M059J (cell line): ENCODE measurements at regions not wholly inside any gene's neighbourhood (a gene's known extent, or its start where the extent isn't known, plus 50 kb on each side); places are given as distances from the start of the nearest gene placed in this dataset.

Source experiments
- DNase-seq: peaks from one replicate; pipeline ENCODE4 v3.0.0-alpha.2; 2012; ENCODE audit warnings: low read depth

DNA sequence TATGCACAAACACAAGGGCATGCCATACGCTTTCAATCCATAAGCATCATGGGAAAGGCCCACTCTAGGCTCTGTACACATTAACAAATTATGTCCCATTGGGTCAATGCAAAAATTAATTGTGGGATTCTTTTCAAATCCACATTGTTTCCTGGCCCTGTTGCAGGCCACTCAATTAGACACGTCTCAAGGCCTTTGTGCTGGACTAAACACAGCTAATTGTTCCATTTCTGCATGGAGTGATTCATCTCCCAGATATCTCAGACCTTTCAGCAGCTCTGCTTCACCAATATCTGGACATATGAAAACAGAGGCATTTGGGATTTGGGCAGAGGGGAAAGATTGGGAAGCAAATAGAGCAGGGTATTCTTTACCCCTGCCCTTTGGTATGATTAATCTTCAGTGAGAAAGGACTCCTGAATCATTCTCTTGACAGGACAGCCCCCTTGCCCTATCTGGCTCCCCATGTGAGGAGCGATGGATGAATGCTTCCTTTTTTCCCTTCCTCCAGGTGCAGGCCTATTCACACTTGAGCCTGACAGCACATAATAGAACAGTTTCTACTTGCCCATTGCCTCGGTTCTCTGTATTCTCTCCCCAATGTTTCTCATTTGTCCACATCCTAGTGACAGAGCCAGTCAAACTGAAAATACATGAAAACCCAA lies 547.6 kb downstream of the HAO1 start:
- peak; percentile 13 for DNase-seq

DNA sequence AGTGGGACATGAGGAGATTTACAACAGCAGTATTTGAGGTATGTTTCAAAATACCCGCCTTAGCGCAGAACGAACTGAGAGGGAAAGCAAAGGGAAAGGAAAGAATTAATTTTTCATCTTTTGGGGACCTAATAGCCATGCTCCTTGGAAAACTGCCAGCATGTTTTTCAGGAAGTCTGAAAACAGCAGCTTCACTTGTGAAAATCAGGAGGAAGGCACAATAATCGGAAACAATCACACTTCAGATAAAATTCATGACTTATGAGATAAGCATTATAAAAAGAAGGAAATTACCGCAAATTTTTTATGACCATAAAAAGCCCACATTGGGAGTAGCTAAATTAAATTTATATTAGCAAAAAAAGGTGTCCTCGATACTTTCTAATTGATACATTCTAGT lies 541.1 kb downstream of the HAO1 start:
- no peak for DNase-seq

DNA sequence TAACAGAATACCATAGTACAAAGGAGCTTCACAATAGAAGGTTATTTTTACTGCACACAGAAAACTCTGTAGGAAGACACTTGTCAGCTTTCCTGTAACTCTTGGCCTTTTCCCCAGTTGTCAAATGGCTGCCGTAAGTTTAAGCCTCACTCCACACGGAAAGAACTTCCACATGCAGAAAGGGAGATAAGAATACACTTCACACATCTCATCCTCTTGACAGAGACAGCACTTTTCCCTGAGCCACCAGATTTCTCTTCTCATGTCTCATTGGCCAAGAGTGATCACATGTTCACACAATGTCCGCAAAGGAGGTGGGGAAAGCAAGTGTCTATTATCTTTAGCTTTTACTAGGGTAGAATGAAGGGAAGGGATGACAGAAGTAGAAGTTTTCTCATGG lies 540.7 kb downstream of the HAO1 start:
- DNase-seq, result peak; percentile 2

DNA sequence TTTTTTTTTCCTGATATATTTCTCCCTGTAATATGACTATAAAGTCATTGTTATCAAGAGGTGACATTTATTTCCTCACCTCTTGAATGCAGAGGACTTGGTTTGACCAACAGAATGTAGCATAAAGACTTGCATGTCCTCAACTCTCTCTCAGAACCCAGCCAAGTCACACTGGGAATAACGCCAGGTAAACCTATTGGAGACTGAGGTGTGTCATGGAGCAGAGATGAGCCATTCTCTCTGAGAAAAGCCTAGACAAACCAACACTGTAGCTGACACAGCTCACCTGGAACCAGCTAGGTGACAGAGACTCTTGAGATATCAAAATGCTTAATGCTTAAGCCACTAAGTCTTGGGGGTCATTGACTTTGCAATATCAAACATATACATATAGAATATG lies 533.6 kb downstream of the HAO1 start:
- DNase-seq, result no peak

DNA sequence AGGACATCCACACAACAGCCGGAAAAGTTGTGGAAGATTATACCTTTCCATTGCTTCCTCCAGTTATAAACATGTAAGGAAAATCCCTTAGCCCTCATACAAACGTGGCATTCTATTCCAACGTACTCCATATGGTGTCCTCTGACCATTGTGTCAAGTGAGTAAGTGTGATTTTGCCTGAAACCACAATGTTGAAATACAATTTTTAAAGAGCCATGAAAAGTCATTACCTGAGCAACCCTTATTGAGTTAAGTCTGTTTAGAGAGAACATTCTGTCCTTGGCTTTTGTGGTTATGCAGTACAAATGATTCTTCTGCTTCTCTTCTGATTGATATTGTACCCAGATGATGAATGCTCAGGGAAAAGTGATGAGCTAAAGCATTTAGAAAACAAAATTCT lies 530.1 kb downstream of the HAO1 start:
- DNase-seq, result no peak

DNA sequence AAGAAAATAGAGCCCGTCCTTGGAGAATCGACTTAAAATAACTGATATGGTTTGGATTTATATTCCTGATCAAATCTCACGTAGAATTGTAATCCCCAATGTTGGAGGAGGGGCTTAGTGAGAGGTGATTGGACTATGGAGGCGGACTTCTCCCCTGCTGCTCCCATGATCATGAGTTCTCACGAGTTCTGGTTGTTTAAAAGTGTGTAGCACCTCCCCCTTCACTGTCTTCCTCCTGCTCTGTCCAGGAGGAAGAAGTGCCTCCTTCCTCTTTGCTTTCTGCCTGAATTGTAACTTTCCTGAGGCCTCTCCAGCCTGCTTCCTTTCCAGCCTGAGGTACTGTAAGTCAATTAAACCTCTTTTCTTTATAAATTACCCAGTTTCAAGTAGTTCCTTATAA lies 529.2 kb downstream of the HAO1 start:
- DNase-seq, result no peak

DNA sequence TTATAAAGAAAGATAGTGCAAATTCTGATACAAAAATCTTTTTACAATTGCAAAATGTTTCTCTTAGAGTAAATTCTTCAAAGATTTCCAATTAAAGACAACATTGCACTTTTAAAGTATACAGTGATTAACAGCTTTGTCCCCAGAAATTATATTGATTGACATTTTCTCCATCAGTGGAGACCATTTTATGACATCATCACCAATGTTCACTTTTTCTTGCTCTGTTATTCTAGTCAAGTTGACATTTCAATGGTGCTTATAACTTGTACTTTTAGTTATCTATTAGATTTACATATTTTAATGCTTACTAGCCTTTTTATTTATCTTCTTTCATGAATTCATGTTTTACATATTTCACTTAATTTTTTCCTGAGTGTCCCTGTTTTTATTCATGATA lies 524.8 kb downstream of the HAO1 start:
- DNase-seq, result no peak

DNA sequence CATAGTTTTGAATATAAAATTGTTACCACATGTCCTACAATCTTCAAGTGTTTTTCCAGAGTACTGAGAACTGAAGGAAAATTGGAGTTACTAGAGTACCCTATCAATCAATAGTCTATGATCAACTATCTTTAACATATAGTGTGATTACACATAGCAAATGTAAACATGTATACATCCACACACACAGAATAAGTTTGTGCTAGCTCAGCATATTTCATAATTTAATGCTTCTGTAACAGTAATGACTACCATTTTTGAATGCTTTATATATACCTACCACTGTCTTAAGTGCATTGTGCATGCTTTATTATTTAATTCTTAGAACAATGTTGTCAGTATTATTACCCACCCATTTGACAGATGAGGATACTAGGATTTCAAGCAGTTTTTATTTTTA lies 523.9 kb downstream of the HAO1 start:
- no peak for DNase-seq

DNA sequence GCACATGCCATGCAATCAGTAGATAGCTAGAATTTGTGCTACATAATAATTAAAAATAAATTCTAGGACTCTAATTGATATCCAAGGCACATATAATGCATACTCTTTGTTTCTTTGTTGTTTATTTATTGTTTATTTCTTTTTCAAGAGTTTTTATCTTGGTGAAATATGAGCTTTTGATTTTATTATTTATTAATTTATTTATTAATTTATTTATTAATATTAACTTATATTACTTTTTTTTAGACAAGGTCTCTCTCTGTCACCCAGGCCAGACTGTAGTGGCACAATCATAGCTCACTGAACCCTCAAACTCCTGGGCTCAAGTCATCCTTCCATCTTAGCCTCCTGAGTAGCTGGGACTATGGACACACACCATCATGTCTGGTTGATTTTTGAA lies 519.9 kb downstream of the HAO1 start:
- no peak for DNase-seq

DNA sequence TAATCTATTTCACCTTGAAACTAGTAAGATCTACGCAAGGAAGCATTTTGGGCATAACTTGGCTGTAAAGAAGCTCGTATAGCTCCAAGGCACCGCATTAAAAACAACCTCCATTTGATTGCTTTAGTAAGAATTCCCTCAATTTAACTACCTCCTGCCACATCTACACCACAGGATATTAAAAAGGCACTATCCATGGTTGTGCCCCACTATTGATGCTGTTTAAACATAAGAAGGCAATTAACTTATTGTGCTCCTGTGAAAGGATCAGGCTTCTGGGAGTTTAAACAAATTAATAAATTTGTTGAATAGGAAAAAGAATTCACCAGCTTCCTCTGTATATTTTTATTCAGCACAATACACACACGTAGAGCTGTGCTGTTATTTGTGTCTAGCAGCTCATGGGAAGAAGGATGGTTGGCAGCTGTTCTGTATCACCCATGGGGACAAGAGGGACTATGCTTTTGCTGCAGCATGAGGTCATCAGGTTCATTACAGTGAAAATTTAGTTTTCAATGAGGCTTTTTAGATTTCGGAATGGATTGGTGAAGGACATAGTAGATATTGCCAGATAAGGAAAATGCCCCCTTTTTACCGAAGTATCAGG lies 513.3 kb downstream of the HAO1 start:
- no peak for DNase-seq

DNA sequence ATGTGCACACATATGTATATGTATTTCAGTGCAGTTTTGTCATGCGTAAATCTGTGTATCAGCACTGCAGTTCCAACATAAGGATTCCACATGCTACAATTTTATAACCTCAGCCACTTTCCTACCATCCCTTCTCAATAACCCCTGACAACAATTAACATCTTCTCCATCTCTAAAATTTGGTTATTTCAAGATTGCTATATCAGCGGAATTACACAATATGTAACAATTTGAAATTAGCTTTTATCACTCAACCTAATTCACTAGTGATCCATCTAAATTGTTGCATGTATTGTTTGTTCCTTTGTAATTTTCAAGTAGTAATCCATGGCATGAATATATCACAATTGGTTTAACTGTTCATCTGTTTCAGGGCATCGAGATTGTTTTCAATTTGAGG lies 511.3 kb downstream of the HAO1 start:
- no peak for DNase-seq

DNA sequence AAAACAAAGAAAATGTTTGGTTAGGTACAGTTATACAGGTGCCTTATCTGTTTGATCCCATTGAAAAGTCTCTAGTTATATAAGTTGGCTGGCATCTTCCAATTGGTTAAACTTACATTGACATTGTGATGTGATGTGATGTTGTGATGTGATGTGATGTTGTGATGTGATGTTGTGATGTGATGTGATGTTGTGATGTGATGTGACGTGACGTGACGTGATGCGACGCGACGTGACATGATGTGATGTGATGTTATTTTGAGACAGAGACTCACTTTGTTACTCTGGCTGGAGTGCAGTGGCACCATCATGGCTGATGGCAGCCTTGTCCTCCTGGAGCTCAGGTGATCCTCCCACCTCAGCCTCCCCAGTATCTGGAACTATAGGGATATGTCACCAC lies 507.6 kb downstream of the HAO1 start:
- DNase-seq, result no peak

DNA sequence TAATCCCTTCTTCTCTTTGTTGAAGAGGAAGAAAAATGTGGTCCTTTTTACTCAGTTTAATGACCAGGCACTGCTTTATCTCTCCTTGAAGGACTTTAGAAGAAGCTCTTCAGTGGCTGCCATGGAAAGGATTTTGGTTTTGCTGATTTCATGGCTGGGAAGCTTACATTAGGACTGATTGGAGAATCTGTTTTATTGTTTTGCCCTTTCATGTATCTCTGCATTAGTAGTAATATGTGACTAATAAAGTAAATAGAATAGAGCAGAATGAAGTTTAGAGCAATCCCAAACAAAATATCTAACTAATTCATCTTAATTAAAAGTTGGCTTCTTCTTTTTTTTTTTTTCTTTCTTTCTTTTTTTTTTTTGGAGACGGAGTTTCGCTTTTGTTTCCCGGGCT lies 502.9 kb downstream of the HAO1 start:
- no peak for DNase-seq

DNA sequence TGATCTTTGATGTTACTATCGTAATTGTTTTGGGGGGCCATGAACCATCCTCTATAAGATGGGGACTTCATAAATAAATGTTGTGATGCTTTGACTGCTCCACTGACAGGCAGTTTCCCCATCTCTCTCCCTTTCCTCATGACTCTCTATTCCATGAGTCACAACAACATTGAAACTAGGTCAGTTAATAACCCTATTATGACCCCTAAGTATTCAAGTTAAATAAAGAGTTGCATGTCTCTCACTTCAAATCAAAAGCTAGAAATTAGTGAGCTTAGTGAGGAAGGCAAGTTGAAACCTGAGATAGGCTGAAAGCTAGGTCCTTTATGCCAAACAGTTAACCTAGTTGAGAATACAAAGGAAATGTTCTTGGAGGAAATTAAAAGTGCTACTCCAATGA lies 491.0 kb downstream of the HAO1 start:
- no peak for DNase-seq

DNA sequence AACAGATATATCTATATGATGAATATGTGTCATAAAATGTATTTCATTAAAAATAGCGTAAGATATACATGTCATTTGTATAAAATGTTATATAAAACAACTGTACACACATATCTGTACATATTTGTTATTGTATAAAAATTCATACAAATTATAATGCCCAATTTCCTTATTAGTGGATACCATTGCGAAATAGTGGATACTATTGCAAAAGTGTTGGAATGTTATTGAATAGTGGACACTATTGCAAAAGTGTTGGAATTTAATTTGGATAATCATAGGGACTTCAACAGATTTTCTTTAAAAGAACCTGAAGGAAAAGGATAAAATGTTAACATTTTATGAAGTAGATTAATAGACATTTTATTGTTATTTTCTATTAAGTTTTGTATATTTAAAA lies 487.4 kb downstream of the HAO1 start:
- DNase-seq, result no peak

DNA sequence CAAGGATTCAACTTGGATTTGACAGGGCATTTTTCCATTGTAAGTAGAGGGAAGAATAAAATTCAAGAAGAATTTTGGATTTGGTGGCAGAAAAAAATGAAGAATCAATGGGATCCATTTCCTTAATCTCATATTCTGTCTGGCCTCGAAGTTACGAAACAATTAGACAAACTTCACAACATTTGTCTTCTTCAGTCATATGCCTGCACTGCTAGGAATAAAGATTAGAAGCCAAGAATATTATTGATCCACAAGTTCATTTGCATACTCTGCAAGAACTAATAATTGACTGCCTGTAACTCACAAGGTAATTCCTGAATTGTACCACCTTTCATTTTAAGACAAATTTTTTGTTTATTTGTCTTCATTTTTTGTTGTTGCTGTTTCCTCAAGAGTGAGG lies 486.2 kb downstream of the HAO1 start:
- DNase-seq, result no peak

DNA sequence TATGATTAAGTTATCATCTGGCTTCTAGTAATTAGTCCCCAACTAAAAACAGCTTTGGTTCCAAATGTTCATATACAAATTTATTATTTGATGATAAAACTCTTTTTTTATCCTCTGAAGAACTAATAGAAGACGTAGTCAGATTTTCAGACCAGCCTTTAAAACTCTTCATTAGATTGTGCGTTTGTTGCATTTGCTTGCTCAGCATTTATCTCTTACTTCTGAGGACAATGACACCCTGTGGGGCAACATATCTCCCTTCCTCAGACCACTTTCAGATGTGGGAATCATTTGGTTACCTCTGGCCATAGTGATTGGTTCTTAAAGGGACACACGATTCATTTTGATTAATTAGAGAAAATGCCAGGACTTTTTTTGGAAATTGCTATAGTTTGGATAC lies 481.8 kb downstream of the HAO1 start:
- DNase-seq, result no peak

DNA sequence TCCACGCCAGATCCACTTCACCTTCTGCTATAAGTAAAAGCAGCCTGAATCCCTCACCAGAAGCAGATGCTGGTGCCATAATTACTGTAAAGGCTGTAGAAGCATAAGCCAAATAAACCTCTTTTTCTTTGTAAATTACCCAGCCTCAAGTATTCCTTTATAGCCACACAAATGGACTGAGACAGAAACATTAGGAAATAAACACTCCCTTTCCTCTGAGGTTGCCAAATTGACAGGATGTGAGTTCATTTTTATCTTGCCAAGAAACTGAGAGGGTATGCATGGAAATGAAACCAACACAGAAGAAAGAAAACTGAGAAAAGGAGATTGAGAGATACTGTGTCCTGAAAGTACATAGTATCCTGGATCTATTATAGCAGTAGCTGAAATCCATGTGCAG lies 481.2 kb downstream of the HAO1 start:
- peak; percentile 4 for DNase-seq

DNA sequence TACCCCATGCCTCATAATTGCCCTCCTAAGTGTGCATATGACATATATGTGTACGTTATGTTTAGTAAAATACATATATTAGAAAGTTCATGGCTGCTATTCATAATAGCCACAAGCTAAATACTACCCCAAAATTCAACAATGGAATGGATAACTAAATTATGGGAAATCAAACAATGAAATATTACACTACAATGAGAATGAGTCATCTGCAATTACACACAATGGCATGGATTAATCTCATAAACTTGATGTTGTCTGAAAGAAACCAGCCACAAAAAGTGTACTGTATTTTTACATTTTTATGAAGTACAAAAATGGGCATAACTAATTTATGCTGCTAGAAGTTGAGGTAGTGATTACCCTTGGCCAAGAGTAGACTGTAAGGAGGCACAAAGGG lies 477.0 kb downstream of the HAO1 start:
- no peak for DNase-seq

DNA sequence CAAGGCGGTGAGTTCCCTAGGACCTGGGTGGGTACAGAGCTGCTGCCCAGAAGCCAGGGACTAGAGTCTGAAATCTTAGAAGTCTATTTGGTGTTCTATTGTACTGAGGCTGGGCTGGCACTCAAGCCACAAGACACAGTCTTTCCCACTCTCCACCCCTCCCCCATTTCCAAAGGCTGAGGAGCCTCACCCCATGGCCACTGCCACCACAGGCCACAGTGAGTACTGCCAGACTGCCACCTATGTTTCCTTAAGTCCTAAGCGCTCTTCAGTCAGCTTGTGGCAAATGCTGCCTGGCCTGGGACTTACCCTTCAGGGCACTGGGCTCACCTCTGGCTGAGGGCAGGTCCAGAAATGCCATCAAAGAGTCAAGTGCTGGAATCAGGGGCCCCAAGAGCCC lies 469.3 kb downstream of the HAO1 start:
- DNase-seq, result no peak

DNA sequence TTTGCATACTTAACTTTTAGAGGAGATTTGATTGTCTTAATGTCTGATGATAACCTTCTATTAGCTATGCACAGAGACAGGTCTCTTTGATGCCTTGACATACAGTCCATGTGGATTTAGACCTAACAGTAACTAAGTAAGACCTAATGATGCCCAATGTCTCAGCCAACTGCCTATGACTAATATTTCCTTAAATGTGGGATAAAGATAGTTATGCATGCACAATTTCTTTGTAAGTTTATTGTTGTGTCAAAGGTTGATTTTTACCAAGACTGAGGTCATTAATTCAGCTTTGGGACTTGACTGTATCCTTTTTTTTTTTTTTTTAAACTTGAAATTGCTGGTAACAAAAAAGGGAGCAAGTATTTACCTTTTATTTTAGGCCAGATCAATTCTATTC lies 450.0 kb downstream of the HAO1 start:
- no peak for DNase-seq

DNA sequence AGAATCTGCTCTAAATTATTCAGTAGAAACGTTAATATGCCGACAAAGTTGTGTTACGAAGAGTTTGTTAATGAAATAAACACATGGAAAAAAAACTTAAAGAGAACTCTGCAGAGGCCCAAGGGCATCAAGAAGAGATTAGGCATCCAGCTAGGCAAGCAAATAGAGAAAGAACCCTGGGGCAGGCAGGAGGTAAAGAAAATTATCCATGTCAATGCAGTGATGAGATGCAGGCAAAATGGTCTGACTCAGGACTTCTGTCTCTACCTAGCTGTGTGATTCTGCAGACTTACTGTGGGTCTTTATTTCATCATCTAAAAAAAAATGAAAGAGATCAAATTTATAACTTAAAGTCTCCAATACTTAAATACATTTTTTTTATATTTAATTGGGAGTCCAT lies 448.0 kb downstream of the HAO1 start:
- DNase-seq, result no peak

DNA sequence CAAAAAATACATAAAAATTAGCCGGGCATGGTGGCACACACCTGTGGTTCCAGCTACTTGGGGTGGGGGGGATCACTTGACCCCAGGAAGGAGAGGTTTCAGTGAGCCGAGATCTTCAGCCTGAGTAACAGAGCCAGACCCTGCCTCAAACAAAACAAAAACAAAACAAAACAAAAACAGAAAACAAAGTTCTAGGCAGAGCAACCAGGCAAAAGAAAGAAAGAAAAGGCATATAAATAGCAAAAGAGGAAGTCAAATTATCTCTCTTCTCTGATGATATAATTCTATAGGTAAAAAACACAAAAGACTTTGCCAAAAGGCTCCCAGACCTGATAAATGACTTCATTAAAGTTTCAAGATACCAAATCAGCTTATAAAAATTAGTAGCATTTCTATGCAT lies 446.9 kb downstream of the HAO1 start:
- no peak for DNase-seq

DNA sequence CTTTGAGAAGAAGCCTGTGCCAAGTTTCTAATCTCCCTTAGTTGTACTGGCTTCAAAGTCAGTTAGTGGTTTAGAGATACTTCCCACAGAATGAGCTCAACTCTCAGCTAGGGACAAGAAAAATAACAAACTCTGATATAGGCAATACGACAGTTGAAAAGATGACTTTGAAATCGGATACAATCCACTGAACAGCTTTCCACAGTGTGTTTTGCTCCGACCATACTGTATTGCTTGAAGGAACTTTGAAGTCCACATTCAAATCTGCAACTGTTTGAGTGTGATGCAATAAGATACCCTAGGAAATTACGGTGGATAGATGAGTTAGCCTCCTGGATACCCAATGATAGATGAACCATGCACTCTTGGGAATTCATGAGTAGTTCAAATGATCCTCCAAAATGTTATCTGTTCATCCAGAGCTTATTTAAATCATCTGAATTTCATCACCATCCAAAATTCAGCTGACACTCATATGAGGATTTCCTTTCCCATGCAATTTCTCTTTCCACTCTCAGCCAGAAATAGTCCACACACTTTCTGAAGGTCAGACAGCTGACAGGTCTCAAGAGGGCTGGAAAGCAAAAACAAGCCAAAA lies 443.8 kb downstream of the HAO1 start:
- peak; percentile 6 for DNase-seq
